WTC11 (cell line): ENCODE measurements at regions not wholly inside any gene's neighbourhood (a gene's known extent, or its start where the extent isn't known, plus 50 kb on each side); places are given as distances from the start of the nearest gene placed in this dataset.

Experiments
- ATF1 ChIP-seq: sonication (generic); formaldehyde crosslinking; IDR thresholded peaks from 2 replicates; pipeline ENCODE4 v1.8.1; 2023; ENCODE audit warnings: mild to moderate bottlenecking, moderate library complexity, missing genetic modification reagents
- CREB1 ChIP-seq: sonication (generic); formaldehyde crosslinking; IDR thresholded peaks from 2 replicates; pipeline ENCODE4 v1.8.0; 2023; ENCODE audit warnings: mild to moderate bottlenecking, missing genetic modification reagents
- KAT7 ChIP-seq: sonication (generic); formaldehyde crosslinking; IDR thresholded peaks from 2 replicates; pipeline ENCODE4 v1.8.1; 2023; ENCODE audit warnings: missing genetic modification reagents, mild to moderate bottlenecking, borderline replicate concordance
- NFYB ChIP-seq: sonication (generic); formaldehyde crosslinking; conservative IDR thresholded peaks from 2 replicates; pipeline ENCODE4 v1.8.0; 2022; ENCODE audit warnings: low read depth, missing genetic modification reagents
- ZBTB21 ChIP-seq: sonication (generic); formaldehyde crosslinking; IDR thresholded peaks from 2 replicates; pipeline ENCODE4 v1.8.1; 2023; ENCODE audit warnings: mild to moderate bottlenecking, missing genetic modification reagents, borderline replicate concordance
- ZNF121 ChIP-seq: sonication (generic); formaldehyde crosslinking; IDR thresholded peaks from 2 replicates; pipeline ENCODE4 v1.8.0; 2023; ENCODE audit warnings: missing genetic modification reagents
- ZNF396 ChIP-seq: fragments of 250-450 bp; sonication (Bioruptor Pico); IDR thresholded peaks from 2 replicates; pipeline ENCODE4 v1.8.0; 2021; ENCODE audit warnings: mild to moderate bottlenecking, moderate library complexity, borderline replicate concordance
- TF ChIP-seq, protein P1 (sequence below): sonication (generic); formaldehyde crosslinking; IDR thresholded peaks from 2 replicates; pipeline ENCODE4 v1.8.1; 2022; ENCODE audit warnings: missing genetic modification reagents, borderline replicate concordance
- TF ChIP-seq, protein P2 (sequence below): fragments of 200-600 bp; IDR thresholded peaks from 2 replicates; pipeline ENCODE4 v1.8.0; 2022; ENCODE audit warnings: antibody characterized with exemption
- TF ChIP-seq, protein P3 (sequence below): sonication (generic); formaldehyde crosslinking; IDR thresholded peaks from 2 replicates; pipeline ENCODE4 v1.8.1; 2023; ENCODE audit warnings: mild to moderate bottlenecking, missing genetic modification reagents, moderate library complexity
- TF ChIP-seq, protein P4 (sequence below): sonication (generic); formaldehyde crosslinking; conservative IDR thresholded peaks from 2 replicates; pipeline ENCODE4 v1.8.1; 2022; ENCODE audit warnings: mild to moderate bottlenecking, missing genetic modification reagents
- TF ChIP-seq, protein P5 (sequence below): sonication (generic); formaldehyde crosslinking; IDR thresholded peaks from 2 replicates; pipeline ENCODE4 v1.8.1; 2023; ENCODE audit warnings: mild to moderate bottlenecking, missing genetic modification reagents

DNA sequence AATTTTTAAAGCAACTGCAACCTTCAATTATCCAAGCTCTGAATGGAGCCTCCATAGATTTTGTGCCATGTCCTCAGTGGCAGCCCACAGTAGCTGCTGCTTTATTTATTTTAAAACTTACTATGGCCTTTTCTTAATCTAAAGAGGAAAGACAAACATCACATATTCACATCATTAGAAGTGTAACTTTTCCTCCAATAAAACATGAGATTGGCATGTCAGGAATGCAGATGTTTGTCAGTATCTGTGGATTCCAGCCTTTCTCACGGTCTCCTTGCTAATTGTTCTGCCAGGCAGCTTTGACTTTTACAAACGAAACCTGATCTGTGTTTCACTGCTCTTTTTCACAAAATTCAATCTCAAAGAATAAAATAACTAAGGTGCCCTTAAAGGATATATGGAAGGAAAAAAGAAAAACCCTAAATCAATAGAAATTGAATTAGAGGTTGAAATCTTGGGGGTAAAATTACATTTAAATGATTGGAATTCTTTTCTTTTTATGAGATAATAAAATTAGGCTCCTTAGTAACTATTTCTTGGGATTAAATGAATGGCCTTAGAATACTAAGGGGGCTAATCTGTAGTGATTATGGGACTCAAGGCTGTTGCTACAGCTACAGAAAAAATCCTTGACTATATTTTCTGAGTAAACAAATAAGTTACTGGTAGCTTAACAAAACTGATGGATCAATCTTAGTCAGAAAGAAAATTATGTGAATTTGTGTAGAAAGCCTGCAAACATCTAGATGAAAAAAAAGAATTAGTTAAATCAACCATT, 151.3 kb downstream of the RTL9 start:
- TF ChIP-seq ATF1 (CRISPR knock-in tag) (no peak), NFYB (CRISPR knock-in tag) (no peak), ZNF396 (CRISPR knock-in tag) (no peak), CREB1 (CRISPR knock-in tag) (no peak), KAT7 (CRISPR knock-in tag) (no peak), ZBTB21 (CRISPR knock-in tag) (no peak), ZNF121 (CRISPR knock-in tag) (no peak)
- TF ChIP-seq, protein P1, sequence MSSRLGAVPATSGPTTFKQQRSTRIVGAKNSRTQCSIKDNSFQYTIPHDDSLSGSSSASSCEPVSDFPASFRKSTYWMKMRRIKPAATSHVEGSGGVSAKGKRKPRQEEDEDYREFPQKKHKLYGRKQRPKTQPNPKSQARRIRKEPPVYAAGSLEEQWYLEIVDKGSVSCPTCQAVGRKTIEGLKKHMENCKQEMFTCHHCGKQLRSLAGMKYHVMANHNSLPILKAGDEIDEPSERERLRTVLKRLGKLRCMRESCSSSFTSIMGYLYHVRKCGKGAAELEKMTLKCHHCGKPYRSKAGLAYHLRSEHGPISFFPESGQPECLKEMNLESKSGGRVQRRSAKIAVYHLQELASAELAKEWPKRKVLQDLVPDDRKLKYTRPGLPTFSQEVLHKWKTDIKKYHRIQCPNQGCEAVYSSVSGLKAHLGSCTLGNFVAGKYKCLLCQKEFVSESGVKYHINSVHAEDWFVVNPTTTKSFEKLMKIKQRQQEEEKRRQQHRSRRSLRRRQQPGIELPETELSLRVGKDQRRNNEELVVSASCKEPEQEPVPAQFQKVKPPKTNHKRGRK, result no peak
- TF ChIP-seq, protein P2, sequence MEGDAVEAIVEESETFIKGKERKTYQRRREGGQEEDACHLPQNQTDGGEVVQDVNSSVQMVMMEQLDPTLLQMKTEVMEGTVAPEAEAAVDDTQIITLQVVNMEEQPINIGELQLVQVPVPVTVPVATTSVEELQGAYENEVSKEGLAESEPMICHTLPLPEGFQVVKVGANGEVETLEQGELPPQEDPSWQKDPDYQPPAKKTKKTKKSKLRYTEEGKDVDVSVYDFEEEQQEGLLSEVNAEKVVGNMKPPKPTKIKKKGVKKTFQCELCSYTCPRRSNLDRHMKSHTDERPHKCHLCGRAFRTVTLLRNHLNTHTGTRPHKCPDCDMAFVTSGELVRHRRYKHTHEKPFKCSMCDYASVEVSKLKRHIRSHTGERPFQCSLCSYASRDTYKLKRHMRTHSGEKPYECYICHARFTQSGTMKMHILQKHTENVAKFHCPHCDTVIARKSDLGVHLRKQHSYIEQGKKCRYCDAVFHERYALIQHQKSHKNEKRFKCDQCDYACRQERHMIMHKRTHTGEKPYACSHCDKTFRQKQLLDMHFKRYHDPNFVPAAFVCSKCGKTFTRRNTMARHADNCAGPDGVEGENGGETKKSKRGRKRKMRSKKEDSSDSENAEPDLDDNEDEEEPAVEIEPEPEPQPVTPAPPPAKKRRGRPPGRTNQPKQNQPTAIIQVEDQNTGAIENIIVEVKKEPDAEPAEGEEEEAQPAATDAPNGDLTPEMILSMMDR, result no peak
- TF ChIP-seq, protein P3, sequence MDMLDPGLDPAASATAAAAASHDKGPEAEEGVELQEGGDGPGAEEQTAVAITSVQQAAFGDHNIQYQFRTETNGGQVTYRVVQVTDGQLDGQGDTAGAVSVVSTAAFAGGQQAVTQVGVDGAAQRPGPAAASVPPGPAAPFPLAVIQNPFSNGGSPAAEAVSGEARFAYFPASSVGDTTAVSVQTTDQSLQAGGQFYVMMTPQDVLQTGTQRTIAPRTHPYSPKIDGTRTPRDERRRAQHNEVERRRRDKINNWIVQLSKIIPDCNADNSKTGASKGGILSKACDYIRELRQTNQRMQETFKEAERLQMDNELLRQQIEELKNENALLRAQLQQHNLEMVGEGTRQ (CRISPR knock-in tag), result no peak
- TF ChIP-seq, protein P4, sequence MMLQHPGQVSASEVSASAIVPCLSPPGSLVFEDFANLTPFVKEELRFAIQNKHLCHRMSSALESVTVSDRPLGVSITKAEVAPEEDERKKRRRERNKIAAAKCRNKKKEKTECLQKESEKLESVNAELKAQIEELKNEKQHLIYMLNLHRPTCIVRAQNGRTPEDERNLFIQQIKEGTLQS, result no peak
- TF ChIP-seq, protein P5, sequence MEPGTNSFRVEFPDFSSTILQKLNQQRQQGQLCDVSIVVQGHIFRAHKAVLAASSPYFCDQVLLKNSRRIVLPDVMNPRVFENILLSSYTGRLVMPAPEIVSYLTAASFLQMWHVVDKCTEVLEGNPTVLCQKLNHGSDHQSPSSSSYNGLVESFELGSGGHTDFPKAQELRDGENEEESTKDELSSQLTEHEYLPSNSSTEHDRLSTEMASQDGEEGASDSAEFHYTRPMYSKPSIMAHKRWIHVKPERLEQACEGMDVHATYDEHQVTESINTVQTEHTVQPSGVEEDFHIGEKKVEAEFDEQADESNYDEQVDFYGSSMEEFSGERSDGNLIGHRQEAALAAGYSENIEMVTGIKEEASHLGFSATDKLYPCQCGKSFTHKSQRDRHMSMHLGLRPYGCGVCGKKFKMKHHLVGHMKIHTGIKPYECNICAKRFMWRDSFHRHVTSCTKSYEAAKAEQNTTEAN (CRISPR knock-in tag), result no peak
